HG03520 (cell line): ENCODE measurements at regions not wholly inside any gene's neighbourhood (a gene's known extent, or its start where the extent isn't known, plus 50 kb on each side); places are given as distances from the start of the nearest gene placed in this dataset.

ENCODE experiments used
- ATAC-seq: cut with Tn5 transposase; IDR thresholded peaks from one replicate; pipeline ENCODE4 v1.9.1; 2021; ENCODE audit warnings: mild to moderate bottlenecking, moderate library complexity; ENCODE audit not compliant: unreplicated experiment

DNA sequence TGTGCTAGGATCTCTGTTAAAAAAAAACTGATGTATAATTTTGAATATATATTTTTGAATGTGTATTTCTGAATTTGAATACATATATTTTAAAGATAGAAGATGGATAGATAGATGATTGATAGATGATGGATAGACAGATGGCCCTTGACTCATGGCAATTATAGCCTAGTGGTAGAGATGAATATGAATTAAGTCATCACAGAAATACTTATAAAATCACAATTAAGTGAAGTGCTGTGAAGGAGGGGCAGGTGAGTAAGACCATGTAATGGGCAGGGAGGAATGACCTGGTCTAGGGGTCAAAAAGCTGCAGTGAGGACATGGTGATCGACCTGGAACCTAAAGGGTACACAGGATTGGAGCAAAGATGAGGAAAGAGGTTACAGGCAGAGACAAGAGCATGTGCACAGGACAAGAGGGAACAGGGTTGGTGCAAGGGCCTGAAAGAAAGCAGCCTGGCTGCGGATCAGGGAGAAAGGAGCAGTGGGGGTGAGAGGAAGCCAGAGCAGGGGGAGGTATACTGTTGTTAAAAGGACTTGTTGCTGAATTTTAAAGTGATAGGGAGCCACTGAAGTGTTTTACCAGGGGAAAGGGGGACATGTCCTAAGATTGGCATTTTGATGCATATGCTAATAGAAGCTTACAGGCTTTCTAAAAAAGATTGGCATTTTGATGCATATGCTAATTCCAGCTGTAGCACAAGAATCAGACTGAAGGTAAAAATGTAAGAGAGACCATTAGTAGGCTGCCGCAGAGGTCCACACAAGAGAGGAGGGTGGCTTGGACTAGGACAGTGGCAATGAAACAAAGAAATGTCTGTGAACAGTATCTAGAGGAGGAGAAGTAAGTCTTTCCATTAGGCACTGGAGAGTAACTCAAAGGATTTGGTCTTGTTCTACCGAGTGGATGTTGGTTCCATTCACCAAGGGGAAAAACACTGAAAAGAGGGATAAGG lies 527.8 kb downstream of the AGTPBP1 start:
- ATAC-seq = no peak

DNA sequence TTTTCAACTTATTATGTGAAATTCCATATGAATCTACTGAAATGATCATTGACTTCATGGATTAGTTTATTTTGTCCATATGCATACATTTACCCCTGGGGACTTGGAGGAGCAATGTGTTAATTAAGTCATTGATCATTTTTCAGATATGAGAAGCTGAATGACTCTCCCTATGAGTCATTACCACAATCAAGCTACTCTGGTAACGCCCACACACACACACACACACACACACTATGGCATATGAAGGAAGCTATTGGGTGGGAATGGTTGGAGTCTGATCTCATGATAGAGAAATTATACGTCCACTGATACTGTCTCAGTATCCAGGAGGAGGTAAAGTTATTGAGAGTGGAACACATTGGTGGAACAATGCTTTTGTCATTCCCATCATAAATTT lies 528.9 kb downstream of the AGTPBP1 start:
- ATAC-seq = no peak

DNA sequence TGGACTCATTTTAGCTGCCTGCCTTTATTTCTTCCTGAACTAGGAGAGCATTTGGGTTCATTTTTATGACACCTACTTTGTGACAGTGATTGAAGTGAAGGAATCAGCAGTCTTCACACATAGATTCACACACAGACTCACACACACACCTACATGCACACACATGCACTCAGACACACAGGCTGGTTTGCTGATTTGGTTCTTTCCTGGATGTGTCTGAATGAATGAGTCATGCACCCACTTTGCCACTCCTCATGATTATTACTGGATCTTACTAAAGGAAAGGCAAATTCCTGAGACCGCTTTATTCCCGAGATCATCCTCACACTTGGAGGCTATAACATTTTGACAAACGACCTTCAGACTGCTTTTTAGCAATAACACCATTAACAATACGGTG lies 529.5 kb downstream of the AGTPBP1 start:
- no peak for ATAC-seq

DNA sequence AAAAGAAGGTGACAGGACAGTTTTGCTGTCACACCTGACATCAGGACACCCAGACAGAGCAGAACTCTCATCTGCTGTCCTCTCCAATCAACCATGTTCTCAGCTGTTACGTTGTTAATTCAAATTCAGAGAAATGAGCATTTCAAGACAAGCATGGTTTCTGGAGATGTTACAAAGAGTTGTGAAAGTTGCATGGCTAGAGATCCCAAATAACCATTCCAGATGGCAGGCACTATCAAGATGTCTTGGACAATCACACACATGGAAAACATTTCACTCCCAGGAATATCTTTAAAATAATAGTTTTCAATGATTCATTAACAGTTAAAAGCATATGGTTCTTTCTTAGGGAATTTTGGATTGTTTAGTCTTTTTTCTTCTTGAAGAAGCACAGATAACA lies 533.1 kb downstream of the AGTPBP1 start:
- ATAC-seq = no peak

DNA sequence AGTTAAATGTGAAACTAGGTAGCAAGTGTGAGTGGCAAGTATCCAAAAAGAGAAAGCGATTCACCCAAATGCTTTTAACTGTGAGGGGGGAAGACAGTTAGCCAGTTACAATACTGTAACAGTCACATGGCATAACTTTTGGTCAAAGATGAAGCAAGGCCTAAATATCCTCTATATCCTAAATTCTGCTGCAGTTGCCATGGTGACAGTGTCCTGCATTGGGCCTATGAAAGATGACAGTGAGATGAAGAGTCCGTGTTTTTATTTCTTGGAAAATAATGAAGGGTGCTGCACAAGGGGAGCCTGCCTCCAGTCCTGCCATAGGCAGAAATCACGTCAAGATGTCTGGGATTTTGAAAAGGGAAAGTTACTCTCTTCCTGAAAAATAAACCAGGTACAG lies 534.6 kb downstream of the NTRK2 start:
- no peak for ATAC-seq

DNA sequence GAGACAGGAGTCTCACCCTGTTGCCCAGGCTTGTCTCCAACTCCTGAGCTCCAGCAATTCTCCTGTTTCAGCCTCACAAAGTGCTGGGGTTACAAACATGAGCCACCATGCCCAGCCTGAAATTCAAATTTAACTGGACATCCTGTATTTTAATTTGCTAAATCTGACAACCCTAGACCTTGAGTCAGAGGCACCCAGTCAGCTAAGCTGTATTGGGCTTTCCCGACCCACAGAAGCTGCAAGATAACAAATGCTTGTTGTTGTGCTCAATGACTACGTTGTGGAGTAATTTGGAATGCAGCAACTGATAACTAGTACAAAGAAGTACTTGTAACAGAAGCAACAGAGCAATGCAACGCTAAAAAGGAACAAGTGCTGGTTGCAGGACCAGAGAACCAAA lies 533.1 kb downstream of the NTRK2 start:
- no peak for ATAC-seq

DNA sequence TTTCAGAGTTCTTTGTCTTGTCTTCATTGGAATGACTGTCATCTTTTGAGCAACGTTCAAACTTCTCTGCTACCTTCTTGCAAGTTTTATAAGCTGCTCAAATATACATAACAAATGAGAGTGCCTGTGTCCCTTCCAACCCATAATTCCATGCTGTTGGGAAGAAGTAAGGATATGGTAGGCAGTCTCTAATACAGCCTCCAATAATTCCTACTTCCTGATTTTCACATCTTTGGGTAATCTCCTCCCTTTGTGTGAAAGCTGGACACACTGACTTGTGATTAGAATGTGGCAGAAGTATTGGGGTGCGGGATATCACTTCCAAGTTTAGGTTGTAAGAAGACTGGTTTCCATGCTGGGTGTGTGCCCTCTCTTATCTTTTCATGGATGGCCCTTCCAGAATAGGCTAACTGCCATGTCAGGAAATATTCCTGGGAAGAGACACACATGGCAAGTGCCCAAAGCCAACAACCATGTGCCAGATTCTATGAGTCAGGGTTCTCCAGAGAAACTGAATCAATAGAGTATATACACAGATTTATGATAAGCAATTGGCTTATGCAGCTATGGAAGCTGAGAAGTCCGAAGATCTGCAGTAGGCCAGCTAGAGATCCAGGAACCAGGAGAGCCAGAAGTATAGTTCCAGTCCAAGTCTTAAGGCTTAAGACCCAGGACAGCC lies 531.3 kb downstream of the NTRK2 start:
- ATAC-seq = no peak

DNA sequence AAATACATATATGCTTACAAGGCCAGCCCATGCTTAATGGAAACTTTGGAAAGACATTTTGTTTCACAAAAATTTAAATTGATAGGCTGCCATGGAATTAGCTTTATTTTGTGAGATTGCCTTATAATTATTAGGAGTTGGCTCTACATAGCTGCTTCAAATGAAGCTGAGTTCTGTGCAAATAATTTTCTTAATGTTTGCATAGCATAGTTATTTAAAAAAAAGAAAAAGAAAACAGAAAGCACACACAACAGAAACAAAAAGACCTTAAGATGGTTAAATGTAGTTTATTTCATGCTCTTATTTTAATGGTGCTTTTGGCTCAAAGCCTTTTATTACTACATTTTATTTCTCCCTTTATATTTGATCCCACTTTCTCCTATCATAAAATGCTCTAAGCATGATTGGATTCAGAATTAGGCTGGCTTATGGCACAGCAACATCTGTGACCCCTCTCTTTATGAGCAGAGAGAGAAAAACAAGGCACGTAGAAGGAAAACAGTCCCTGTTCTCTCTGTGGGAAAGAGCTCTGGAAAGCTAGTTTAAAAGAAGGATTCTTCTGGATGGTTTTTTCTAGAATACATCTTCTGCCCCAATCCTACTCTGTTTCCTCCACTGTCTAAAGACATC lies 530.5 kb downstream of the NTRK2 start:
- no peak for ATAC-seq

DNA sequence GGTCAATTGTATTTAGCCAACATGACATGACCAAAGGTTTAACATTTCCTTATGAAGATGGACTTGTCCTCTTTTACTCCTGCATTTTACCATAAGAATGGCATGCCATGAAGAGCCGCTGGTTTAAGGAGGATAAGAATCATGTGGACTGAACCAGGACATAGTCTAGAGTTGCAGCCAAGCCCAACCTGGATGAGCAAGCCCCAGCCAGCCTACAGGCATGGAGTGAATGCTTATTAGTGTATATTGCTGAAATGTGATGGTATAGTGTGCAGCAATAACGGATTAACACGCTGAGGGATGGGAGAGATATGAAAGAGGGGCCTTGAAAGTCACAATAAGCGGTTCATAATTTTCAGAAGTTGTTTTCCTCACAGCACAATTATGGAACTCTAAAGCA lies 523.2 kb downstream of the NTRK2 start:
- no peak for ATAC-seq

DNA sequence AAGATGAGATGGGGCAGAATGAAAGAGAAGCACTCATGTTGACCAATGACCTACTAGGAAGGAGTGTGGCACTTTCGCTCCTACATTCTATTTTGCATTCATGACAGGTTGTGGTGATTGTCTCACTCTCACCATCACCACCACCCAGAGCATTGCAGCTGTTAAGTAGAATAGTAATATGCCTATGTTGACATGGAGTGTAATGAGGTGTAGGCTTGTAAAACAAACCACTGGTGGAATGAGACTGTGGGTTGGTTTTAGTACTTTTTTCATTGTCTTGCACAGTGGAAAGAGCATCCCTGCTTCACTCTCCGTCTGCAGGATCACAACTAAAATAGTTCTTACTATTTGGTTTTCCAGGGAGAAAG lies 516.7 kb downstream of the NTRK2 start:
- no peak for ATAC-seq

DNA sequence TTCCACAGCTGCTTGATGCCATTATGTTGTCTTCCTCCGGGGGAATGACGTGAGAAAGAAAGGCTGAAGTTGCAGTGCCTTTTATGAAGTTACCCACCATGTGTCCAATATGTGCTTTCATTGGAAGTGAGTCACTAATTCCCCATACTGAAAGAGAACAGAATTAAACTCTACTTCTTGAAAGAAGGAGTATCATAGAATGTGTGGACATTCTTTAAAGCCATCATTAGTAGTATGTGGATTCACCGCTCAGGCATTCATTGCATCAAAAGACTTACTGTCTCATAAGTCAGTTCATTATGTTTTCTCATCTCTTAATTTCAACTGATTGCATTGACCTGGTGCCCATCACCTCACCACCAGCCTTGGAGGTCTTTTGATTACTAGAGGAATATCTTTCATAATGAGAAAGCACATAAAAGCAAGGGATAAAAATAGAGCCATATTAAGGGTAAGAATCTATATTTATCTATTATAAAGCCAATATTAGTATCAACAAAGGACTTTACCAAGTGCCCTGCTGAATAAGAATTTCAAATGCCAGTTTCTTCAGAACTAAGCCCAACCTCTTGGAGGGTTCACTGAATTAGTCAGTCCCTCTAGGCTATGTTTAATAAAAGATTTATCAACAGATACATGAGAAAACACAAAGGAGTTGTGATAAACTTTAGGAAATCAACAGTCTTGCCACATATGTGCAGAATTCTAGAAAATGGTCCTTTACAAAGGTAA lies 516.1 kb downstream of the NTRK2 start:
- no peak for ATAC-seq

DNA sequence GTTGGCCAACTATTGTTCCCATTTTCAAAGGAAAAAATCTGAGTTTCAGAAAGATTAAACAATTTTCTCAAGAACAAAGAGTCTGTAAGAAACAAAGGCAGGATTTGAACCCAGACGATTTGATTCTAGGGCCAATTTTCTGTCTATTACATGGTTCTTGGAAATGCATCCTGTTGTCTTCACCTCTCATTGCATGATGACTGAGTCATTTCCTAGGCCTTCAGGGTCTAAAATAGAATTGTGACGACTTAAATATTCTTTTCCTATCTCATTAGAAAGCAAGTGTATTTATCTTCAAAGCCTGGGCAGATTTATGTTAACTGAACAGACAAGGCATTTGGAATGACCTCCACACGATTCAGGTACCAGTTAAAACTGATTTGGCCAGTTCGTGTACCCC lies 512.9 kb downstream of the NTRK2 start:
- no peak for ATAC-seq

DNA sequence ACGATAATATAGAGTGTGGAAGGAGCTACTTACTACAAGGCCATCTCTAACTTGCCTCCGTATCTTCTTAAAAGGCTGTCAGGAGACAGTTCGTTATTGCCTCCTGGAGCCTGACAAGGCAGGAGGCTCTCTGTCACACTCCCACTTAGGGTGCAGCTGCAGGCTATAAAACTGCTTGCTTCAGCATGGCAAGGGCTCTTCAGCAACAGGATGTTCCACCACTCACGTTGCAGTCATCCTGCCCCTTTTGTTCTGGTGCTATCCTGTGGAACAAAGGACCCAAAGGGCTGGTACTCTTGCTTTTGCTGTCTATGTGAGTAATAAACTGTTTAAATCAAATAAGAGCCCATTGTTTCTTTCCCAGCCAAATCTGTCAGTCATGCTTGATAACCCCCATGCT lies 508.9 kb downstream of the NTRK2 start:
- no peak for ATAC-seq

DNA sequence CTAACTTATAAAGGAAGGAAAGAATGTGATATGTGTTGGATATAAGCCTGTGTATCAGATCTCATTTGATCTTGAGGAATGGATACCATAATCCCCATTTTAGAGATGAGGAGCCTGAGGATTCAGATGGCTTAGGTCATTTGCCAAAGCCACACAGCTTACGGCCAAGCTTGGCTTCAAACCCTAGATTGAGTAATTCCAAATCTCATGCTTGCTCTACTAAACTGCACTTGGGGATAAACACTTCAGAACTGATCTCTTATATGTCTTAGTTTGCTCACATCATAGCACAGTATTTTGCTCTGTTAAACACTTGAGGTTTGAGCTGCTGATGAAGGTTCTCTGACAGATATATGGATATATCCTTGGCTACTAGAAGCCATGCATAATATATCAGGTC lies 504.4 kb downstream of the NTRK2 start:
- ATAC-seq = no peak

DNA sequence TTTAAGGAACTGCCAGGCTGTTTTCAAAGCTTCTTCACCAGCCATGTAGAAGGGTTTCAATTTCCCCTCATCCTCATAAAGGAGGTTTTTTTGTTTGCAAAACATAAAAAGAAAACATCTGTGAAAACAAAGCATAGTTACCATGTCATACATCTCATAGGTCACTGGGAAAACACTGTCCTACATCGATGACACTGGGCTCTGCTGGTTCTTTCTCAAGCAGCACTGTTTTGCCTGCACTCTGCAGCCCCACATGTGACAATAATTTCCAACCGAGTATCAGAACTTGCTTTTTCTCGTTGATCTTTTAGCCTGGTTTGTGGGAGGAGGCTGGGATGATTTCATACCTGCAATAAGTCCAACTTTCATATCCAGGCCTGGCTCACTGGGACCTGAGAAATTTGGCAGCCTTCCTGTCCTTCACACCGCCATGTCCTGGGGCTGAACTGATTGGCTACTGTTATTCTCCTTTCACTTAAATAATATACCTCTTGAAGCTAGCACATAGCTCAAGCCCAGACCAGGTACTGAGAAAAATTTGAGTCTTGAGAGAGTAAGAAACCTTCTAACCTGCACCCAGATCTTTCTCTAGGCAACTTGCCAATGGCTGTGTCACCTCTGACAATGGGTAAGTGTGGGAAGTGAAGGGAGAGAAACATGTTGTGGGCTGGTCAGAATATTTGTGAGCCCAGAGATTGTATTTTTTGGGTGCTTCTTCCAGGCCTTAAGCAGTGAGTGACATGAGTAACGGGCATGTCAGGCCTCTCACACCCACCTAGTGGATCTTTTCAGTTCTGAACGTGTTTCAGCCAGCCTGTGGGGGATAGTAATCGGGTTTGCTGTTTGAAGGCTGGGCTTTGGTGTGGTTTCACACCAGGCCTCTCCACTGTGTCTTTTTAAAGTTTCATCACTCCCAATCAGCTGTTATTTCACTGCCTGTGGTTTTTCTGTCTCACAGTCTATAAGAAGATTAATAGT lies 502.8 kb downstream of the NTRK2 start:
- ATAC-seq = no peak

DNA sequence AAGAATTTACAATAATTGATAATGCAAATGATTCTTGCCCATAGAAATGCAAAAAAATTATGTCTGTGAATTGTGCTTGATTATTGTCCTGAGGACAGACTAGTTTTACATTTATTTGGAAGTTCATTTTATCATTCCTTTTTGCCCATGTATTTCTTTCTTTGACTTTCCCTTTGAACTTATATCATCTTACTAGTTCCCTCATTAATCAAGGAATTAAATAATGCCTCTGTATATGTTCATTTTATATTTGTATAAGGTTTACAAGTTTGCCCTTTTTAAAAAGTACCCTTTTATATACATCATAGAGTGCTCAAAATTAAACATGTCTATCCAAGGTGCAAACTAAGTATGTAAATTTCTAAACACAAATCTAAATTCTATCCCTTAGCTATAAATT lies 501.6 kb downstream of the NTRK2 start:
- no peak for ATAC-seq

DNA sequence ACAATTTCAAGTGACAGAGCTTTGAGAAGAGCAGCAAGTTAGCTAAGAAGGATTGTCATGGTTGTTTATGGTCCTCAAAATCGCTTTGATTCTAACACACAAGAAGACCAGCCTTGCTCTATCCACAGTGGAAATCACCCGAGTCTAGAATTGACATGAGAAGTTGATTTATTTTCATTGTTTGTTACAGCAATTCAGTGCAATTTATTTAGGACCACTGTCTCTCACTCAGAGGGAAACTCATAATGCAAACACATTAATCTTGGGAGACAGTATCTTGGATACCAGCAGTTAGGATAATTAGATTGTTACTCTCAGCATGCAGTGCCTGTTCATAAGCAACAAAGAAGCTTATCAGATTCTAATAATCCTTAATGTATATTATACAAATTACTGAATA lies 498.9 kb downstream of the NTRK2 start:
- ATAC-seq = no peak

DNA sequence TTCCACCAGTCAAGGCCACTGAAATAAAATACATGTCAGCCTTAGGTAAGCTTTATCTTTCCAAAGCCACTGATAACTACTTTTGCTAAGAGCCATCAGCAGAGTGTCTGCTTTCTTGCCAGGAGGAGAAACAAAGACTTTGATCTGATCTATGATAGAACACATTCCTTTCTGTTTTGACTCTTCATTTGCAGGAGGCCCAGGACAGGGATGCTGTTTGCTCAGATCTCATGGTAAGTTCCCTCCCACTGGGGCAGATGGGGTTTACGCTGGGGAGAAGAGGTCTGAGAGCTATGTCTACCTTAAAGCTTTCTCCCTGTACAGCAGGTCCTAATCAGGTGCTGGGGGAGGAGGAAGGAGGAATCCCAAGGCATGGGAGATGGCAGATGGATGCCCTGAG lies 497.6 kb downstream of the NTRK2 start:
- no peak for ATAC-seq

DNA sequence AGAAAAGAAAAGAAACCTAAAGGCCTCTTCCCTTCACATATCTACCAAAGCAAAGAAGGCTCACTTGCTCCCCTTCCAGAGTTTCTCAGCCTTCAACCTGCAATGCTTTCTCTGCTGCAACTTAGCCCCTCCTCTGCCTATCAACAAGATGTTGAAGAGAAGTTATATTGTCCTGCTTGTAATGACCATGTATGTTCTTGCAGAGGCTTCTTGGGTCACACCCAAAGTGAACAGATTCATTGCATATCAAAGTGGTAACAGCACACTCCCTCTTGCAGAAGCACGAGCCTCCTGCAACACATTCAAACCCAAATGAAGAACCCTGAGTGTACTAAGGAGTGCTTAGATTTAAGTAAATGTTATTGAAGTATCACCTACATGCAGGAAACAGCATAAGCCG lies 494.3 kb downstream of the NTRK2 start:
- no peak for ATAC-seq

DNA sequence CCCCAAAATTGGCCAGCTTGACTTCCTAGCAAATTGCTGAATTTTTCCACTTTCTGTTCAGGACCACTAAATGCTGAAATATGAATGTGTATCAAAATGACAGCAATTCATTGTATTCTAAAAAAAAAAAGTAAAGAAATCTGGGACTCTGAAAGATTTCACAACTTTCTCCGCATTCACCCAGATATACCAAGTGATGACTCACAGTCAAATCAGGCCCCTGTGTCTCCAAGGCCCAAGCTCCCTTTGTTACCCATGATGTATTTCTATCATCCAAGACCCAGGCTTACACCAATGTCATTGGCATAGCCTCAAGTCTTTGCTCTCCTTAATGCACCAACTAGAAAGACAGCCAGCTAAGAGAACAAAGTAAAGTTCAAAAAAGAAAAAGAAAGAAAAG lies 493.9 kb downstream of the NTRK2 start:
- ATAC-seq = no peak
